ENCODE measurements at regions not wholly inside any gene's neighbourhood (a gene's known extent, or its start where the extent isn't known, plus 50 kb on each side); places are given as distances from the start of the nearest gene placed in this dataset.

GRCh38 chr11:19420868-19421533 is 180.3 kb upstream of the E2F8 start (continued):
- TF ChIP-seq GTF2F1 (IDR thresholded peaks at IDR 0.05; ENCODE audit: borderline replicate concordance, low read depth, low read length), result no peak
- no peak for TF ChIP-seq SP1 (IDR thresholded peaks at IDR 0.05; ENCODE audit: low read depth, low read length)
